ENCODE measurements at regions not wholly inside any gene's neighbourhood (a gene's known extent, or its start where the extent isn't known, plus 50 kb on each side); places are given as distances from the start of the nearest gene placed in this dataset.
"Not testable (repeated sequence)": the region's sequence is repeated elsewhere in the genome, so short reads cannot be mapped to it uniquely, and the experiment has no call there.

GRCh38 chr17:16875662-16876061 lies 96.3 kb downstream of the TNFRSF13B start:
- CTCF ChIA-PET, result no interaction called here
- no peak for DNase-seq (ENCODE audit: extremely low spot score)
- TF ChIP-seq, protein P1, sequence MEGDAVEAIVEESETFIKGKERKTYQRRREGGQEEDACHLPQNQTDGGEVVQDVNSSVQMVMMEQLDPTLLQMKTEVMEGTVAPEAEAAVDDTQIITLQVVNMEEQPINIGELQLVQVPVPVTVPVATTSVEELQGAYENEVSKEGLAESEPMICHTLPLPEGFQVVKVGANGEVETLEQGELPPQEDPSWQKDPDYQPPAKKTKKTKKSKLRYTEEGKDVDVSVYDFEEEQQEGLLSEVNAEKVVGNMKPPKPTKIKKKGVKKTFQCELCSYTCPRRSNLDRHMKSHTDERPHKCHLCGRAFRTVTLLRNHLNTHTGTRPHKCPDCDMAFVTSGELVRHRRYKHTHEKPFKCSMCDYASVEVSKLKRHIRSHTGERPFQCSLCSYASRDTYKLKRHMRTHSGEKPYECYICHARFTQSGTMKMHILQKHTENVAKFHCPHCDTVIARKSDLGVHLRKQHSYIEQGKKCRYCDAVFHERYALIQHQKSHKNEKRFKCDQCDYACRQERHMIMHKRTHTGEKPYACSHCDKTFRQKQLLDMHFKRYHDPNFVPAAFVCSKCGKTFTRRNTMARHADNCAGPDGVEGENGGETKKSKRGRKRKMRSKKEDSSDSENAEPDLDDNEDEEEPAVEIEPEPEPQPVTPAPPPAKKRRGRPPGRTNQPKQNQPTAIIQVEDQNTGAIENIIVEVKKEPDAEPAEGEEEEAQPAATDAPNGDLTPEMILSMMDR (IDR thresholded peaks at IDR 0.05; ENCODE audit: control extremely low read depth, extremely low read depth, low read depth, missing control alignments), result no peak
- POLR2A ChIA-PET, result no interaction called here

DNA sequence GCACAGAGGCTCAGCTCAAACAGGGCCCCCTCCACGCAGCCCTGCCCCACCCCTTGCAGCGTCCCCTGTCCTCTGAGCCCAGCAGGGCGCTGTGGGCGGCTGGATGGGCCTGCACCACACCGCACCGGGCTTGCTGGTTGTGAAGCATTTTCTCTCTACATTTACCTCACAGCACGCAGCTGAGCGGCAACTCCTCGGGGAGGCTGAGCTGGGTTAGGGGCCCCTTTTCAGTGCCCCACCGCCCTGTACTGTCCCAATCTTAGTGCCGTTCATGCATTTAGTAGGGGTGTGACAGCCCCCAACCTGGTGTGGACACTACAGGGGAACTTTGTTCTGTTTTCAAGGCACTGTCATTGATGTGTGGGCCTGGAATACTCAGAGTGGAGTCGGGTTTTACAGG lies 97.7 kb downstream of the TNFRSF13B start:
- DNase-seq (ENCODE audit: extremely low spot score); CTCF ChIA-PET; POLR2A ChIA-PET: not testable (repeated sequence)

- ChIA-PET POLR2A (no interaction called here), CTCF (no interaction called here)
- DNase-seq (ENCODE audit: extremely low spot score), result peak; percentile 78
- TF ChIP-seq, protein P1 (IDR thresholded peaks at IDR 0.05; ENCODE audit: control extremely low read depth, extremely low read depth, low read depth, missing control alignments), result peak; percentile 61
These were observed 98.5 kb downstream of the TNFRSF13B start for GRCh38 chr17:16873174-16874035.

GRCh38 chr17:16872351-16873173 lies 99.4 kb downstream of the TNFRSF13B start:
- ChIA-PET POLR2A (no interaction called here), CTCF (no interaction called here)
- TF ChIP-seq, protein P1 (IDR thresholded peaks at IDR 0.05; ENCODE audit: control extremely low read depth, extremely low read depth, low read depth, missing control alignments), result no peak
- no peak for DNase-seq (ENCODE audit: extremely low spot score)

- DNase-seq (ENCODE audit: extremely low spot score); CTCF ChIA-PET; POLR2A ChIA-PET: not testable (repeated sequence)
These were observed 100.3 kb downstream of the TNFRSF13B start for GRCh38 chr17:16871446-16872190.

- POLR2A ChIA-PET, result no interaction called here
- TF ChIP-seq, protein P1 (IDR thresholded peaks at IDR 0.05; ENCODE audit: control extremely low read depth, extremely low read depth, low read depth, missing control alignments), result no peak
- DNase-seq (ENCODE audit: extremely low spot score), result no peak
- CTCF ChIA-PET, result no interaction called here
These were observed 101.4 kb downstream of the TNFRSF13B start for GRCh38 chr17:16870253-16871245.

- CTCF ChIA-PET; POLR2A ChIA-PET; DNase-seq (ENCODE audit: extremely low spot score): not testable (repeated sequence)
These were observed 102.2 kb downstream of the TNFRSF13B start for GRCh38 chr17:16869531-16870252.

GRCh38 chr17:16868616-16869015 lies 103.3 kb downstream of the TNFRSF13B start:
- POLR2A ChIA-PET; DNase-seq (ENCODE audit: extremely low spot score); CTCF ChIA-PET: not testable (repeated sequence)

DNA sequence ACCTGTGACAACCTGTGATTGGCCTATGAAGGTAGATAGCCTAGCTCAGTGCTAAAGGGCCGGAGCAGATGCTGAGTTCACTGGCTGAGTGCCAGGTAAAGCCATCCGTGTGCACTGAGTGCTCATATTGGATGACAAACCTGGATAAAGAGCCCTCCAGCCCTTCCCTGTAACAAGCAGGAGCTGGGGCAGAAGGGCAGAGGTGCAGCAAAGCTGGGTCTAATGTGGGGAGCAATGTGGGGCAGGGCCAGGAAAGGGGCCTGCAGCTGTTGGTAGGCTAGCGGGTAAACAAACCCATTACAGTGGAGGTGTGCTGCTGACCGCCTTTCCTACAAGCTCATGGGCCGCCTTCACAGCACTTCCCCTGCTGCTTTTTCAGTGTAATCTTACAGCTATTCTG lies 104.4 kb downstream of the TNFRSF13B start:
- DNase-seq (ENCODE audit: extremely low spot score); POLR2A ChIA-PET; CTCF ChIA-PET: not testable (repeated sequence)

GRCh38 chr17:16866841-16867240 lies 105.1 kb downstream of the TNFRSF13B start:
- DNase-seq (ENCODE audit: extremely low spot score); POLR2A ChIA-PET; CTCF ChIA-PET: not testable (repeated sequence)
